DND-41 (cell line): ENCODE measurements at regions not wholly inside any gene's neighbourhood (a gene's known extent, or its start where the extent isn't known, plus 50 kb on each side); places are given as distances from the start of the nearest gene placed in this dataset.

ENCODE experiments used
- ATAC-seq: fragments of 200-7000 bp; cut with Tn5 transposase; 3 replicates; pipeline ENCODE4 v1.9.1; 2021; ENCODE audit warnings: low read depth; ENCODE audit not compliant: insufficient read depth
- DNase-seq: peaks from one replicate; pipeline ENCODE4 v3.0.0-alpha.2; 2020
- H2AFZ ChIP-seq: 2 replicates; pipeline ENCODE4 v1.6.0; 2012; ENCODE audit warnings: low read depth, low read length
- H3K27ac ChIP-seq: 2 replicates; pipeline ENCODE4 v1.5.1; 2012; ENCODE audit warnings: low read length, inconsistent platforms
- H3K27me3 ChIP-seq: fragments of 200-600 bp; sonication (generic); 2 replicates; pipeline ENCODE4 v1.6.0; 2012; ENCODE audit warnings: low read length, mild to moderate bottlenecking, inconsistent platforms; ENCODE audit not compliant: insufficient read depth, poor library complexity
- H3K36me3 ChIP-seq: 2 replicates; pipeline ENCODE4 v1.5.1; 2012; ENCODE audit warnings: low read length, inconsistent platforms; ENCODE audit not compliant: insufficient read depth
- H3K4me1 ChIP-seq: 2 replicates; pipeline ENCODE4 v1.5.1; 2012; ENCODE audit warnings: mild to moderate bottlenecking, low read length; ENCODE audit not compliant: insufficient read depth
- H3K4me2 ChIP-seq: 2 replicates; pipeline ENCODE4 v1.6.0; 2012; ENCODE audit warnings: mild to moderate bottlenecking, moderate library complexity, low read length, inconsistent platforms; ENCODE audit not compliant: insufficient read depth
- H3K4me3 ChIP-seq, 2 experiments: fragments of 200-600 bp in 1 of 2; shearing (Covaris generic) in 1 of 2; 2 replicates each; pipeline ENCODE4 v1.5.1; 2012 to 2016; ENCODE audit warnings: inconsistent platforms in 2 of 2, low read length in 2 of 2, mild to moderate bottlenecking in 2 of 2, low read depth in 1 of 2, moderate library complexity in 1 of 2
- H3K79me2 ChIP-seq: 2 replicates; pipeline ENCODE4 v1.6.0; 2012; ENCODE audit warnings: low read length, inconsistent platforms; ENCODE audit not compliant: insufficient read depth
- H3K9ac ChIP-seq: 2 replicates; pipeline ENCODE4 v1.6.0; 2012; ENCODE audit warnings: low read depth, mild to moderate bottlenecking, inconsistent platforms, low read length, moderate library complexity
- H3K9me3 ChIP-seq: 2 replicates; pipeline ENCODE4 v1.5.1; 2012; ENCODE audit warnings: low read length, moderate library complexity, mild to moderate bottlenecking, inconsistent platforms; ENCODE audit not compliant: insufficient read depth, severe bottlenecking
- H4K20me1 ChIP-seq: 2 replicates; pipeline ENCODE4 v1.6.0; 2012; ENCODE audit warnings: low read length; ENCODE audit not compliant: insufficient read depth
- EZH2 ChIP-seq: IDR thresholded peaks from 3 replicates; pipeline ENCODE4 v1.6.1; 2012; ENCODE audit warnings: borderline replicate concordance, low read depth, mild to moderate bottlenecking, moderate library complexity, low read length, inconsistent platforms; ENCODE audit not compliant: severe bottlenecking
- TF ChIP-seq, protein P1 (sequence below): IDR thresholded peaks from 2 replicates; pipeline ENCODE4 v1.5.1; 2012; ENCODE audit warnings: borderline replicate concordance, low read length, moderate library complexity, mild to moderate bottlenecking; ENCODE audit not compliant: poor library complexity, severe bottlenecking; ENCODE audit errors: extremely low read depth

DNA sequence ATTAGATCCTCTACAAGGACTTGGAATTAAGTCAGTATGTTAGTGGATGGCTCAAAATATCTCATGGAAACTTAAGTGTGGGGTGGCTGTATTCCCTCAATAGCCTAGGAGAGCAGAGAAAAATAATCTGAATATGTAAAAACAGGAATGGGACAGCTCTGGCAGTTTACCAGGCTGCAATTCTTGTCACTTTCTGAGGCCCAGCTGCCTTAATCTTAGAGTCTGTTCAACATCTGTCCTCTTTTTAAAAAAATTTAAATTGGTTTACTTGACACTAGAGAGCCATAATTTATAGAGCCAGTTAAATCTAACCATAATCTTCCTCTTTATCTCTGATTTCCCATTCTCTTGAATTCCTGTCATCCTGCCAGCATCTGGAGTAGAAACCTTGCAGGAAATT, 109.2 kb upstream of the CXCL13 start:
- Histone ChIP-seq H2AFZ (no peak overlapping the region), H3K4me3 (no peak overlapping the region), H3K79me2 (no peaks in the 10 kb centered on the region), H3K9me3 (no peaks in the 10 kb centered on the region), H3K9ac (no peak overlapping the region), H3K27me3 (no peaks in the 10 kb centered on the region), H3K36me3 (no peaks in the 10 kb centered on the region), H3K4me2 (no peak overlapping the region), H3K27ac (no peak overlapping the region), H4K20me1 (no peaks in the 10 kb centered on the region), H3K4me1 (no peaks in the 10 kb centered on the region)
- TF ChIP-seq EZH2 = no peak
- TF ChIP-seq, protein P1, sequence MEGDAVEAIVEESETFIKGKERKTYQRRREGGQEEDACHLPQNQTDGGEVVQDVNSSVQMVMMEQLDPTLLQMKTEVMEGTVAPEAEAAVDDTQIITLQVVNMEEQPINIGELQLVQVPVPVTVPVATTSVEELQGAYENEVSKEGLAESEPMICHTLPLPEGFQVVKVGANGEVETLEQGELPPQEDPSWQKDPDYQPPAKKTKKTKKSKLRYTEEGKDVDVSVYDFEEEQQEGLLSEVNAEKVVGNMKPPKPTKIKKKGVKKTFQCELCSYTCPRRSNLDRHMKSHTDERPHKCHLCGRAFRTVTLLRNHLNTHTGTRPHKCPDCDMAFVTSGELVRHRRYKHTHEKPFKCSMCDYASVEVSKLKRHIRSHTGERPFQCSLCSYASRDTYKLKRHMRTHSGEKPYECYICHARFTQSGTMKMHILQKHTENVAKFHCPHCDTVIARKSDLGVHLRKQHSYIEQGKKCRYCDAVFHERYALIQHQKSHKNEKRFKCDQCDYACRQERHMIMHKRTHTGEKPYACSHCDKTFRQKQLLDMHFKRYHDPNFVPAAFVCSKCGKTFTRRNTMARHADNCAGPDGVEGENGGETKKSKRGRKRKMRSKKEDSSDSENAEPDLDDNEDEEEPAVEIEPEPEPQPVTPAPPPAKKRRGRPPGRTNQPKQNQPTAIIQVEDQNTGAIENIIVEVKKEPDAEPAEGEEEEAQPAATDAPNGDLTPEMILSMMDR = no peak
- no peak for ATAC-seq
- DNase-seq = no peak

DNA sequence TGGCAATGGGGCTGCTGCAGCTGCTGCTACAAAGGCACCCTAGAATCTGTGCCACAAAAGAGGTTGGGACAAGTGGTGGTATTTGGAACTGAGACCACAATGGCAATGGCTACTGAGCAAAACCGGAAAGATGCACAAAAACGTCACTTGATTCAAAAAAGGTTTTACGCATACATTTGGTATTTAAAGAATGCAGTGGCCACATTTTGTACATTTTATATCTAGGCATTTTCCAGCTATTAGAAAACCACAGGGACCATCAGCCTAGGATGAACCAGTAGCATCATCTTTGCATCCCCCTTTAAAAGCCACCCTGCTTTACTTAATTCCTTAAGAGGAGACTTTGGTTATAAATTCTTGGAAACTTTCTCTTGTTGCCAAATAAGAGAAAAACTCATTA, 104.8 kb upstream of the CXCL13 start:
- Histone ChIP-seq H3K9me3 (no peaks in the 10 kb centered on the region), H3K4me3 (no peak overlapping the region), H3K36me3 (no peaks in the 10 kb centered on the region), H4K20me1 (no peaks in the 10 kb centered on the region; the same call in 1 of the 2 replicates), H3K4me1 (no peaks in the 10 kb centered on the region), H3K9ac (no peak overlapping the region), H3K4me2 (no peak overlapping the region), H3K27ac (no peak overlapping the region), H2AFZ (no peak overlapping the region), H3K27me3 (no peaks in the 10 kb centered on the region), H3K79me2 (no peaks in the 10 kb centered on the region)
- ATAC-seq (no peak), DNase-seq (no peak)
- TF ChIP-seq EZH2 = no peak
- TF ChIP-seq, protein P1 = no peak

DNA sequence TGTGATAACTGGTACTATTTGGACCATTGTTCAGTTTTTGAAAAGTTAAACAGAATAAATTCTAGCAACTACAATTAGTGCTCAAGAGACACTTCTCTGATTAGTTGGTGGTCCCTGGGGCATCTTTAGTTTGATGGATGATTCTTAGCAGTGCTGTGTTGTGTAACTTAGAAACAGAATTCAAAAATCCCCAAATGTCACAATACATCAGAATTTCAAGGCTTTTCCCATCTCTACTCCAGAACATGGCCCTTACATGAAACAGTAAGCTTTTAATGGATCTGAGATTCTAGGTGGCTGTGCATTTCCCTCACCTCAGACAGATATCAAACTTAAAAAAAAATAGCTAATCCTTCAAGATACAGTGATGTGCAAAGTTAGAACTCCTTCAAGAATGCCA, 104.4 kb upstream of the CXCL13 start:
- no peak overlapping the region for H3K4me2 ChIP-seq
- H3K79me2 ChIP-seq = no peaks in the 10 kb centered on the region
- H3K9ac ChIP-seq = no peak overlapping the region
- no peak for ATAC-seq
- TF ChIP-seq, protein P1 = no peak
- no peak for TF ChIP-seq EZH2
- no peaks in the 10 kb centered on the region for H3K36me3 ChIP-seq
- H3K4me1 ChIP-seq = no peaks in the 10 kb centered on the region
- no peak for DNase-seq
- H3K4me3 ChIP-seq = no peak overlapping the region
- no peak overlapping the region for H2AFZ ChIP-seq
- no peaks in the 10 kb centered on the region for H3K9me3 ChIP-seq
- H3K27me3 ChIP-seq = no peaks in the 10 kb centered on the region
- no peaks in the 10 kb centered on the region; the same call in 1 of the 2 replicates for H4K20me1 ChIP-seq
- H3K27ac ChIP-seq = no peak overlapping the region

DNA sequence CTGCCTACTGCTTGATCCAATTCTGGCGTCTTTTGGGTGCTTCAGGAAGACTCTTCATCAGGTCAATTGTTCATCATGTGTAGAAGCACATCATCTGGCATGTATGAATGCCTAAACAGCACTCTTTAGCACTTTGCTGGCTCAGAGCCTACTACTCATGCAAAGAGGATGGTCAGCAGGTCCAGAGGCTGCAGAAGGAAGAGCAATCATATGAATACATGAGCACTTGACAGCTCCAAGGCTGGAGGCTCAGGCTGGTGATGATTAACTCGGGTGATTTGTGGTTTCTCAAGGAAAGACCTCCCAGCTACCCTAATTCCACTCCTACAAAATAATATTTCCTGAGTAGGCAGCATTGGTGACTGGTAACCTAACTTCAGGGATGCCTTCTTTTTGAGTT, 103.8 kb upstream of the CXCL13 start:
- ATAC-seq = no peak
- Histone ChIP-seq H3K4me3 (no peak overlapping the region), H3K9ac (no peak overlapping the region), H3K4me1 (no peaks in the 10 kb centered on the region), H3K4me2 (no peak overlapping the region), H3K79me2 (no peaks in the 10 kb centered on the region), H3K36me3 (no peaks in the 10 kb centered on the region), H2AFZ (no peak overlapping the region), H4K20me1 (no peaks in the 10 kb centered on the region; the same call in 1 of the 2 replicates), H3K9me3 (no peaks in the 10 kb centered on the region), H3K27me3 (no peaks in the 10 kb centered on the region), H3K27ac (no peak overlapping the region)
- DNase-seq = no peak
- no peak for TF ChIP-seq EZH2
- TF ChIP-seq, protein P1 = no peak
